CD4-positive, alpha-beta T cell (primary cell): ENCODE measurements at regions not wholly inside any gene's neighbourhood (a gene's known extent, or its start where the extent isn't known, plus 50 kb on each side); places are given as distances from the start of the nearest gene placed in this dataset.

Experiments used
- ATAC-seq: fragments of 200-7000 bp; cut with Tn5 transposase; one replicate; pipeline ENCODE4 v1.10.0; 2022; ENCODE audit warnings: mild to moderate bottlenecking; ENCODE audit not compliant: poor library complexity
- CTCF ChIA-PET: fragments of 350-600 bp; sonication (Branson Sonifier 250); formaldehyde crosslinking; loops from one replicate; lab custom pipeline; 2021; ENCODE audit warnings: antibody characterized with exemption, inconsistent platforms; lab: Charles Lee
- POLR2A ChIA-PET: fragments of 350-600 bp; sonication (Branson Sonifier 250); formaldehyde crosslinking; loops from one replicate; lab custom pipeline; 2021; ENCODE audit warnings: antibody characterized with exemption, inconsistent platforms; lab: Charles Lee
- DNase-seq, 14 experiments: peaks; one replicate each; pipeline ENCODE4 v3.0.0-alpha.2; 2013 to 2020; ENCODE audit warnings: mixed read lengths in 2 of 14
- H3K27ac ChIP-seq, 2 donors: one replicate each; pipeline versions ENCODE4 v1.5.1 to v1.7.0; 2013; ENCODE audit warnings: low read length in 2 of 2, low read depth in 1 of 2, mild to moderate bottlenecking in 1 of 2
- H3K27me3 ChIP-seq, 2 experiments: 1 replicate in 1 of 2; 2 replicates in 1 of 2; pipeline versions ENCODE4 v1.6.1 to v1.7.0; 2013; ENCODE audit warnings: low read length in 2 of 2, control low read depth in 1 of 2, mild to moderate bottlenecking in 1 of 2, moderate library complexity in 1 of 2; ENCODE audit not compliant: insufficient read depth in 2 of 2, control insufficient read depth in 1 of 2
- H3K36me3 ChIP-seq: one replicate; pipeline ENCODE4 v1.6.1; 2013; ENCODE audit warnings: low read length, control low read depth; ENCODE audit not compliant: insufficient read depth
- H3K4me1 ChIP-seq: one replicate; pipeline ENCODE4 v1.6.1; 2013; ENCODE audit warnings: low read length, control low read depth; ENCODE audit not compliant: insufficient read depth
- H3K4me3 ChIP-seq: one replicate; pipeline ENCODE4 v1.5.1; 2013; ENCODE audit warnings: mild to moderate bottlenecking, low read length, moderate library complexity
- H3K9me3 ChIP-seq, 2 experiments: 1 replicate in 1 of 2; 2 replicates in 1 of 2; pipeline versions ENCODE4 v1.6.1 to v1.7.0; 2013; ENCODE audit warnings: low read length in 2 of 2, mild to moderate bottlenecking in 2 of 2, control low read depth in 1 of 2, moderate library complexity in 1 of 2; ENCODE audit not compliant: control insufficient read depth in 1 of 2, insufficient read depth in 1 of 2
- H3K27ac Mint-ChIP-seq: one replicate; pipeline ENCODE4 v1.8.0; 2020; ENCODE audit warnings: mixed read lengths
- H3K27me3 Mint-ChIP-seq: one replicate; pipeline ENCODE4 v1.8.0; 2021; ENCODE audit warnings: mixed read lengths
- H3K36me3 Mint-ChIP-seq: one replicate; pipeline ENCODE4 v1.8.0; 2021; ENCODE audit warnings: low read depth, mixed read lengths
- H3K4me1 Mint-ChIP-seq: one replicate; pipeline ENCODE4 v1.8.0; 2021; ENCODE audit warnings: low read depth, mixed read lengths
- H3K4me3 Mint-ChIP-seq: one replicate; pipeline ENCODE4 v1.8.0; 2020; ENCODE audit warnings: mild to moderate bottlenecking, mixed read lengths
- H3K9me3 Mint-ChIP-seq: one replicate; pipeline ENCODE4 v1.8.0; 2020; ENCODE audit warnings: mixed read lengths
- CTCF ChIP-seq: fragments of 200-600 bp; IDR thresholded peaks from one replicate; pipeline ENCODE4 v1.8.0; 2022; ENCODE audit warnings: antibody characterized with exemption, mild to moderate bottlenecking
- intact Hi-C, 2 experiments: fragments of 100-400 bp; cut with DNase I in 1 of 2; cut with micrococcal nuclease in 1 of 2; formaldehyde crosslinking; loops; one replicate each; pipeline versions ENCODE4 v1.15.1 to v1.9.0; 2023 to 2025; cut with DNase I, micrococcal nuclease

- DNase-seq, result no peak
- Histone ChIP-seq H3K27ac (no peak overlapping the region), H3K36me3 (no peaks in the 10 kb centered on the region), H3K4me3 (no peak overlapping the region), H3K9me3 (peaks cover 0 to 2% of the 10 kb centered on the region in 2 experiments), H3K27me3 (no peaks in the 10 kb centered on the region), H3K4me1 (no peaks in the 10 kb centered on the region)
- ChIA-PET CTCF (no interaction called here), POLR2A (no interaction called here)
- TF ChIP-seq CTCF, result no peak
- no peak overlapping the region for H3K27ac Mint-ChIP-seq
- ATAC-seq, result no peak
- H3K27me3 Mint-ChIP-seq, result peaks cover 8% of the 10 kb centered on the region
- intact Hi-C loops, result no loop called here
- no peaks in the 10 kb centered on the region for H3K9me3 Mint-ChIP-seq
- H3K4me3 Mint-ChIP-seq, result no peak overlapping the region
- H3K36me3 Mint-ChIP-seq, result no peaks in the 10 kb centered on the region
- no peaks in the 10 kb centered on the region for H3K4me1 Mint-ChIP-seq
Observed at GRCh38 chr10:120188950-120189349, 268.1 kb upstream of the PLPP4 start.

- Mint-ChIP-seq H3K27me3 (no peaks in the 10 kb centered on the region), H3K36me3 (no peaks in the 10 kb centered on the region), H3K4me1 (no peaks in the 10 kb centered on the region), H3K27ac (no peak overlapping the region), H3K9me3 (no peaks in the 10 kb centered on the region), H3K4me3 (no peak overlapping the region)
- no peaks in the 10 kb centered on the region for H3K36me3 ChIP-seq
- H3K4me1 ChIP-seq, result no peaks in the 10 kb centered on the region
- POLR2A ChIA-PET, result no interaction called here
- DNase-seq (no peak), ATAC-seq (no peak)
- CTCF ChIA-PET, result no interaction called here
- H3K9me3 ChIP-seq, result peaks cover 0 to 10% of the 10 kb centered on the region in 2 experiments
- intact Hi-C loops, result no loop called here
- no peaks in the 10 kb centered on the region for H3K27me3 ChIP-seq
- no peak overlapping the region for H3K27ac ChIP-seq
- TF ChIP-seq CTCF, result no peak
- H3K4me3 ChIP-seq, result no peak overlapping the region
Observed at GRCh38 chr10:120195984-120196712, 260.9 kb upstream of the PLPP4 start.

- Histone ChIP-seq H3K27ac (no peak overlapping the region), H3K9me3 (no peaks in the 10 kb centered on the region), H3K4me1 (no peaks in the 10 kb centered on the region), H3K27me3 (peaks cover 0 to 6% of the 10 kb centered on the region in 2 experiments), H3K4me3 (no peak overlapping the region), H3K36me3 (no peaks in the 10 kb centered on the region)
- no peak for TF ChIP-seq CTCF
- no peak for ATAC-seq
- no peak overlapping the region for H3K27ac Mint-ChIP-seq
- ChIA-PET POLR2A (no interaction called here), CTCF (no interaction called here)
- DNase-seq, result no peak
- no peaks in the 10 kb centered on the region for H3K36me3 Mint-ChIP-seq
- intact Hi-C loops, result no loop called here
- no peaks in the 10 kb centered on the region for H3K9me3 Mint-ChIP-seq
- H3K4me3 Mint-ChIP-seq, result no peak overlapping the region
- no peaks in the 10 kb centered on the region for H3K4me1 Mint-ChIP-seq
- peaks cover 46% of the 10 kb centered on the region for H3K27me3 Mint-ChIP-seq
Observed at GRCh38 chr10:120204877-120205276, 252.2 kb upstream of the PLPP4 start.
